Stomach (tissue), 8 donors: ENCODE measurements at regions not wholly inside any gene's neighbourhood (a gene's known extent, or its start where the extent isn't known, plus 50 kb on each side); places are given as distances from the start of the nearest gene placed in this dataset.

Source experiments
- DNase-seq, 2 donors: peaks; one replicate each; pipeline versions ENCODE4 v3.0.0 to v3.0.0-alpha.2; 2013 to 2019
- H3K27ac ChIP-seq, 5 donors: fragments of 200-600 bp in 4 of 5; sonication (generic) in 4 of 5; one replicate each; pipeline ENCODE4 v1.5.1; 2013 to 2019; ENCODE audit warnings: mild to moderate bottlenecking in 1 of 5, moderate library complexity in 1 of 5
- H3K27me3 ChIP-seq, 3 donors: fragments of 200-600 bp; sonication (generic); one replicate each; pipeline ENCODE4 v1.5.1; 2017 to 2019; ENCODE audit warnings: mixed run types in 1 of 3
- H3K36me3 ChIP-seq, 4 donors: fragments of 200-600 bp; sonication (generic); 1 replicate in 3 of 4; 2 replicates in 1 of 4; pipeline ENCODE4 v1.5.1; 2016 to 2019
- H3K4me1 ChIP-seq, 4 donors: fragments of 200-600 bp; sonication (generic); one replicate each; pipeline ENCODE4 v1.5.1; 2016 to 2019
- H3K4me3 ChIP-seq, 4 donors: fragments of 200-600 bp; sonication (generic) in 3 of 4; one replicate each; pipeline ENCODE4 v1.5.1; 2016 to 2019; ENCODE audit warnings: mild to moderate bottlenecking in 1 of 4
- H3K9me3 ChIP-seq, 4 donors: fragments of 200-600 bp; sonication (generic); one replicate each; pipeline ENCODE4 v1.5.1; 2016 to 2019
- CTCF ChIP-seq, 7 experiments: fragments of 450-650 bp in 4 of 7; fragments of 200-600 bp in 3 of 7; sonication (generic) in 3 of 7; IDR thresholded peaks; one replicate each; pipeline ENCODE4 v1.5.1; 2016 to 2019; ENCODE audit warnings: antibody characterized with exemption in 7 of 7, control low read depth in 2 of 7, mild to moderate bottlenecking in 1 of 7
- EP300 ChIP-seq: sonication (generic); formaldehyde crosslinking; IDR thresholded peaks from one replicate; pipeline ENCODE4 v1.6.1; 2017; ENCODE audit warnings: antibody characterized with exemption
- POLR2A ChIP-seq, 4 donors: fragments of 450-650 bp; IDR thresholded peaks; one replicate each; pipeline ENCODE4 v1.6.1; 2016; ENCODE audit warnings: antibody characterized with exemption in 4 of 4, control low read depth in 2 of 4, mild to moderate bottlenecking in 1 of 4, moderate library complexity in 1 of 4
- POLR2AphosphoS5 ChIP-seq, 3 donors: sonication (generic); formaldehyde crosslinking; IDR thresholded peaks; one replicate each; pipeline ENCODE4 v1.6.1; 2016; ENCODE audit warnings: antibody characterized with exemption in 3 of 3
- WGBS, 5 donors: extraction: QIAGEN DNeasy Blood & Tissue Kit in 3 of 5; methylation state at CpG; one replicate each; pipeline versions ENCODE4 v1.1.5 to v1.1.7; 2013 to 2018; 5-methylcytosine and 5-hydroxymethylcytosine counted together
- intact Hi-C: fragments of 100-400 bp; cut with DNase I; formaldehyde crosslinking; loops from one replicate; pipeline ENCODE4 v1.15.1; 2023; ENCODE audit warnings: low total_unique reads
- donor health status: healthy with polysubstance abuse.
- donor health status: Bipolar disorder and iron deficiency.
- donor health status: healthy.

GRCh38 chr10:53135897-53136253, 363.3 kb upstream of the MBL2 start:
- no peak for TF ChIP-seq EP300
- TF ChIP-seq POLR2AphosphoS5 (IDR thresholded peaks at IDR 0.05): no peak
- no peaks in the 10 kb centered on the region for H3K9me3 ChIP-seq
- no peaks in the 10 kb centered on the region for H3K27me3 ChIP-seq
- H3K36me3 ChIP-seq: no peaks in the 10 kb centered on the region
- H3K27ac ChIP-seq: no peak overlapping the region
- intact Hi-C loops: no loop called here
- 84 to 90% (median 88%) methylated on average over 2 of the region's 2 CpGs for WGBS, 5 donors
- DNase-seq: no peak
- H3K4me1 ChIP-seq: no peaks in the 10 kb centered on the region
- no peak overlapping the region for H3K4me3 ChIP-seq

- DNase-seq: peak in 1 of 2 donors; percentile 14
Observed at GRCh38 chr10:53135213-53135896, 362.8 kb upstream of the MBL2 start.

GRCh38 chr10:53134050-53134449, 361.5 kb upstream of the MBL2 start:
- TF ChIP-seq POLR2AphosphoS5 (IDR thresholded peaks at IDR 0.05) (no peak), POLR2A (IDR thresholded peaks at IDR 0.05) (no peak), CTCF (IDR thresholded peaks at IDR 0.05) (no peak), EP300 (no peak)
- no peak overlapping the region for H3K27ac ChIP-seq
- intact Hi-C loops: no loop called here

More at GRCh38 chr10:53135213-53135896, 362.8 kb upstream of the MBL2 start:
- no peaks in the 10 kb centered on the region for H3K4me1 ChIP-seq
- no peaks in the 10 kb centered on the region for H3K27me3 ChIP-seq
- TF ChIP-seq POLR2A (IDR thresholded peaks at IDR 0.05) (no peak), EP300 (no peak), CTCF (IDR thresholded peaks at IDR 0.05) (no peak), POLR2AphosphoS5 (IDR thresholded peaks at IDR 0.05) (no peak)
- 61 to 77% (median 68%) methylated on average over 2 of the region's 2 CpGs for WGBS, 5 donors
- H3K4me3 ChIP-seq: no peak overlapping the region
- intact Hi-C loops: no loop called here
- no peaks in the 10 kb centered on the region for H3K9me3 ChIP-seq
- H3K27ac ChIP-seq: no peak overlapping the region
- H3K36me3 ChIP-seq: no peaks in the 10 kb centered on the region

GRCh38 chr10:53130337-53130736, 357.8 kb upstream of the MBL2 start:
- no peaks in the 10 kb centered on the region for H3K36me3 ChIP-seq
- no peak overlapping the region for H3K27ac ChIP-seq
- intact Hi-C loops: no loop called here
- H3K9me3 ChIP-seq: no peaks in the 10 kb centered on the region
- no peaks in the 10 kb centered on the region for H3K27me3 ChIP-seq
- DNase-seq: no peak
- no peak overlapping the region for H3K4me3 ChIP-seq
- TF ChIP-seq EP300: no peak
- no peak for TF ChIP-seq POLR2A (IDR thresholded peaks at IDR 0.05)
- no peak for TF ChIP-seq CTCF (IDR thresholded peaks at IDR 0.05)
- TF ChIP-seq POLR2AphosphoS5 (IDR thresholded peaks at IDR 0.05): no peak
- H3K4me1 ChIP-seq: no peaks in the 10 kb centered on the region

More at GRCh38 chr10:53134050-53134449, 361.5 kb upstream of the MBL2 start:
- 52 to 61% (median 56%) methylated on average over 4 of the region's 4 CpGs for WGBS, 5 donors
- no peak overlapping the region for H3K4me3 ChIP-seq
- DNase-seq: no peak
- H3K36me3 ChIP-seq: no peaks in the 10 kb centered on the region
- no peaks in the 10 kb centered on the region for H3K4me1 ChIP-seq
- H3K9me3 ChIP-seq: no peaks in the 10 kb centered on the region
- H3K27me3 ChIP-seq: no peaks in the 10 kb centered on the region

GRCh38 chr10:53127686-53128085, 355.1 kb upstream of the MBL2 start:
- intact Hi-C loops: no loop called here
- Histone ChIP-seq H3K4me1 (no peaks in the 10 kb centered on the region), H3K27me3 (no peaks in the 10 kb centered on the region), H3K4me3 (no peak overlapping the region), H3K9me3 (no peaks in the 10 kb centered on the region), H3K27ac (no peak overlapping the region), H3K36me3 (no peaks in the 10 kb centered on the region)
- no peak for DNase-seq
- TF ChIP-seq CTCF (IDR thresholded peaks at IDR 0.05) (no peak), POLR2A (IDR thresholded peaks at IDR 0.05) (no peak), POLR2AphosphoS5 (IDR thresholded peaks at IDR 0.05) (no peak), EP300 (no peak)
- 58 to 78% (median 74%) methylated on average over 4 of the region's 4 CpGs for WGBS, 5 donors
